ENCODE measurements at regions not wholly inside any gene's neighbourhood (a gene's known extent, or its start where the extent isn't known, plus 50 kb on each side); places are given as distances from the start of the nearest gene placed in this dataset.
"Not testable (repeated sequence)": the region's sequence is repeated elsewhere in the genome, so short reads cannot be mapped to it uniquely, and the experiment has no call there.

DNA sequence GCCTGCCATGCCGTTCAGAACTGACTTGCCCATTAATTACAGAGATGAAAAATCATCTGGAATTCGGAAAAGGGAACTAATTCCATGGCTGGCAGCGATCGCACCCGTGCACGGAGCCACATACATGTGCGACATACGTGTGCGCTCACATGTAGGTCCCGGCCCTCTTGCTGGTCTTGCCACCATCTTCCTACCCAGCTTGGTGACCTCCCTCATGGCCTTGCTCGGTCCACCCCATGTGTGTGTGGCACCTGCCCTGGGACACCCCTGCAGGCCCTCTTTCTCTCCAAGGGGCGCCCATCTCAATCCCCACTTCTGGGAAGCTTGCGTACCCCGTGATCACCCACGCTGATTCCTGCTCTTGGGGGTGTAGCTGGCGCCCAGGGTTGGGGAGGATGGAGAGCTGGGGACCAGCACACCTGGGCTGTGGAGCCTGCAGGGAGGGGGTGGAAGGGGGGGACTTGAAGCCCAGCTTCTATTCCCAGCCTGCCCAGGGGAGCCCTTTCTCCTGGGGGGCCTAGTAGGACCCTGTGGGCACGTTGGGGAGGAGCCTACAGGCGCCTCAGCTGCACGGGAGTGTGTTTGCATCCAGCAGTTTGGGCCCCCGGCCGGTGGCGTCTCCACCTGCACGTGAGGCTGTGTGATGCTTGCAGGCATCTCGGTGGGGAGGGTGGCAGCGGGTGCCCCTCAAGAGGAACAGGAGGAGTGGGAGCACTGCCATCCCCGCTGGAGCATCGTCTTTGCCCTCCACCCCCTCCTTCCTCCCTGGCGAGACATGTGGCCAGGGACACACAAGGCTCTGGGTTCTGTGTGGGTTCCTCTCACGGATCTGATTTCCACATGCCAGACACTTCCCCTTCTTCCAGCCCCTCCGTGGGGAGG is 112.6 kb downstream of the CRLF3 start:
- DNase-seq = not testable (repeated sequence)

DNA sequence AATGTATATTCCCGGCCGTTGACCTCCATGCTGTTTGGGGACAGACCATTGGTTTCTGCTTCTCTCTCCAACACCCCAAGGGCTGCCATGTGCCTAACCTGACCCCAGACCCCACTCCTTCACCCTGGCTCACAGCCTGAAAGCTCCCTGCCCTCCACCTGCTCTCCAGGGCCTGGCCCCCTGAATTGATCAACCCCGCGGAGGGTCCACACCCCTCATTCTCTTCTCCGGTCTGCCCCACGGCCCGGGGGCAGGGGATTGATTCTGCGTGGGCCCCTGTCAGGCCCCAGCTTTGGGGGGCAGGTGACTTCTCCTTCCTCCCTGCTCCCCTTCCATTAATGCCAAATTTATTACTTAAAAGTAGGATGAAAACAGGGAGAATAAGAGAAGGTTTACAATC is 113.3 kb downstream of the CRLF3 start:
- not testable (repeated sequence) for DNase-seq

DNA sequence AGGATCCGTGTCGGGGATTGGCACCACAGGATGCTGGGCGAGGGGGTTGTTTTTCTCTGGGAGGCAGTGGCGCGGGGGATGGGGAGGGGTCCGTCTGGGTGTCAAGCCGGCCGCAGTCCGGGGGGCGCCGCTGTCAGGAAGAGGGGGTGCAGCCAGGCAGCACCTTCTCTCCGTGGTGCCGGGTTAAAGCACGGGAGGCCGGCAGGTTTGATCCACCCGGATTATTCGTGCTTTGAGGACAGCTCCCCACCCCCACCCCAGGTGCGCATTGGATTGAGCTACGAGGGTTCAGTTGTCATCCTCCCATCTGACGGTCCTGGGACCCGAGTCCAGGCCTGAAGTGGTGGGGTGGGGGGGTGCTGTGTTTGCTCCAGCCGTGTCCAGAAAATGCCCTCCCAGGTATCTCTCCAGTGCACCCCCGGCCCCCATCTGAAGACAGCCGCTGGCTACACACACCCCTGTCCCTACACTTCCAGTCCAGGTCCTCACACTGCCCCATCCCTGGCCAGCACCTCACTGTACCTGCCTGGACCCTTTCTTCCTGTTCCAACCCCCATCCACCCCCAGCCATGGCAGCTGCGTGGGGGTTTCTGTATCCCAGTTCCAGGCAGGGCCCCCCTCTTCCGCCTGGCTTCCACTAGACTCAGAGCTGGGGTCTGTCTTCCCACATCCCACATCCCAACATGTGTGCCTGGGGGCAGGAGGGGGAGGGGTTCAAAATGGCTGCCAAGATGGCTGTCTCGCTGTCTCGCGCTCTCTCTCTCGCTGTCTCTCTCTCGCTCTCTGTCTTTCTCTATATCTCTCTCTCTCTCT is 114.0 kb downstream of the CRLF3 start:
- DNase-seq = not testable (repeated sequence)

DNA sequence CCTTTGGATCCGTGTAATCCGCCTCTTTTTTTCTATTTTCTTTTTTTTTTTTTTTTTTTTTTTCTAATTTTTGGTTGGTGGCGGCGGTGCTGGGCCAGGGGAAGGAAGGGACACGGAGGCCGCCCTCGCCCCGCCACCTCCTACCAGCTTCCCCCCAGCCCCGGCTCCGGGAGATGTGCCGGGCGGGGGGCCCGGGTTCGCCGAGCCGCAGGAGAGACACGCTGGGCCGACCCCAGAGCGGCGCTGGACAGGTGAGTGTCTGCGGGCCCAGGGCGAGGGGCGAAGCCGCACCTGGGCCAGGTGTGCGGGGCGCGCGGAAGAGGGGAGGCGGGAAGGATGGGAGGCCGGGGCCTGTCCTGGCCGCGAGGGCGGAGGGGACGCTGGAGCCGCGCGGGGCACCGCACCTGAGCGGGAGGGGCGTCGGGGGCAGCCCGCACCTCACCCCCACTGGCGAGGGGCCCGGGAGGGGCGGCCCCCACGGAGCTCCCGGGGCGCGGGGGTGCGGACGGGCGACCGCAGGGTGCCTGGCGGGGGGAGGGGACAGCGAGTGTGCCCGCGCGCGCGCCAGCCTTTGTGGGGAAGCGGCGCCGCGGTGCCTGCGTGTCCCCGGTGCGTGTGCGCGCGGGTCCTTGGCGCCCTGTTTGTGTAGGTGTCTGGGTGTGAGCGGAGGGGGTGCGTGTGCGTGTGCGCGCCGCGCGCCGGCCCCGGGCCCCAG is 114.8 kb downstream of the CRLF3 start:
- DNase-seq = not testable (repeated sequence)

DNA sequence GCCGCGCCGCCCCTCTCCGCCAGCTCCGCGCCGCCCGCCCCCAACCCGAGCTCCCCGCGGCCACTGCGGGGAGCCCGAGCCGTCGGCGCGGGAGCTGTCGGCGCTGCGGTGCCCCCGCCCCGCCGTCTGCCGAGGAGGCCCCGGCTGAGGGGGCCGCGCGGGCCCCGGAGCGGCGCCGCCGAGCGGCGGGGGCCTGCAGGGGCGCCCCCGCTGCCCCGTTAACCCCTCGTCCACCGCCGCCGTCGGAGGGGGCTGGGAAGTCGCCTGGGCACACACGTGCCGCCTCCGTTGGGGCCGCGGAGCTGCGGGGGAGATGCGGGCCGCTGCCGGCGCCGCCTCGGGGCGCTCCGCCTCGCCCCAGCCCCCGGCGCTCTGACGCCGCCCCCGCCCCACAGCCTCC is 115.4 kb downstream of the CRLF3 start:
- DNase-seq = not testable (repeated sequence)

DNA sequence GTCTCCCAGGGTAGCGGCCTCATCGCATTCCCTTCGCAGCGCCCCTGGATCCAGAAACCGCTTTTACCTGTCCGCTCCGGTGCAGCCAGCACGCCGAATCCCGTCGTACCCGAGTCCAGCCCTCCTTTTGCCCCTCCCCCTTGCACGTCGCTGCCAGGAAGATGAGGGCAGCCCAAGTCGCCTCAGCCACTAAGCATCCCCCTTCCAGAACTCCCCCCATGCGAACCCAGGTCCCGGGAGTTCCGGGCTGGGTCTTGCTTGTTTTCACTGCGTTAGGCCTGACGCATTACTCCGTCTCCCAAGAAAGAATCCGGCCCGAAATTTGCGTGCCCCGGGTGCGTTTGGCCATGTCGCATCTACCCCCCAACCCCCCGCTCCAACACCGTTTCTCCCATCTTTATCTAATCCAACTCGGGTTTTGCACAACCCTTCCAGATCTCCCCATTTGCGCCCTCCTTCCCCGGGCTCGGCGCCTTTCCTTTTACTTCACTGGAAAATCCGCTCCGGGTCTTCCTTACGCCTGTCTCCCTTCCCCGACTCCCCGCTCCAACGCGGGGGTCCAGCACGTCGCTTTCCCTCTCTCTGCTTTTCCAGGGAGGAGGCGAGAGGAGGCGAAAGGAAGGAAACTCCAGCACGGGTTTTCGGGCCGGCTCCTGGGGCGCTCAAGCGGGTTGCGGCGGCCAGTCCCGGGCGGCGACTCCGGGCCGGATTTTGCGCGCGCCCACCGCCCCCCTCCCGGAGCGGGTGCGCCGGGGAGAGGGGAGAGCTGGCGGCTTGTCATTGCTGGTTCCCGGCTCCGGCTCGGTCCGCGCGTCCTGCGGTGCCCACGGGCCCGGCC is 116.0 kb downstream of the CRLF3 start:
- peak; percentile 28 for DNase-seq

DNA sequence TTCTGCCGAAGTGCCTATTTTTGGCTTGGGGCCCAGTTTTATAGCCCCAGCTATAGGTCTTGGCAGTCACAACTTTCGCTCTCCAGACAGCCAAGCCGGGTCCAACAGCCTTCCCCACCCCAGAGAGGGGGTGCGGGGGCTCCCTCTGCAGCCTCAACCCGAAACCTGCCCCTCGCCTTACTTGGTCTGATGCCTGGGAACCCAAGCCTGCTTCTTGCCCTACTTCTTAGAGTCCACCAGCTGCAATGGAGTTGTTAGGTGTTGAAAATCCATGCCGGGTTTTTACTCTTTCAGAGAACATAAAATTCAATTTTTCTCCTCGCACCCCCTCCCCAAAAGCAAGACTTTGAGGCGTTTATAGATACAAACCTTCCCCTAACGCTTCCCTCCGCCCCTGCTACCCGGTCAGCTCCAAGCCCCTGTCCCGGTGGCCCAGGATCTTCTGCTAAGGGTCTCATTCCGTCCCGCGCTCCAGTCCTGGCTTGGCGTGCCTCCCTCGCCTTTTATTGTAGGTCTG is 116.7 kb downstream of the CRLF3 start:
- DNase-seq = not testable (repeated sequence)

DNA sequence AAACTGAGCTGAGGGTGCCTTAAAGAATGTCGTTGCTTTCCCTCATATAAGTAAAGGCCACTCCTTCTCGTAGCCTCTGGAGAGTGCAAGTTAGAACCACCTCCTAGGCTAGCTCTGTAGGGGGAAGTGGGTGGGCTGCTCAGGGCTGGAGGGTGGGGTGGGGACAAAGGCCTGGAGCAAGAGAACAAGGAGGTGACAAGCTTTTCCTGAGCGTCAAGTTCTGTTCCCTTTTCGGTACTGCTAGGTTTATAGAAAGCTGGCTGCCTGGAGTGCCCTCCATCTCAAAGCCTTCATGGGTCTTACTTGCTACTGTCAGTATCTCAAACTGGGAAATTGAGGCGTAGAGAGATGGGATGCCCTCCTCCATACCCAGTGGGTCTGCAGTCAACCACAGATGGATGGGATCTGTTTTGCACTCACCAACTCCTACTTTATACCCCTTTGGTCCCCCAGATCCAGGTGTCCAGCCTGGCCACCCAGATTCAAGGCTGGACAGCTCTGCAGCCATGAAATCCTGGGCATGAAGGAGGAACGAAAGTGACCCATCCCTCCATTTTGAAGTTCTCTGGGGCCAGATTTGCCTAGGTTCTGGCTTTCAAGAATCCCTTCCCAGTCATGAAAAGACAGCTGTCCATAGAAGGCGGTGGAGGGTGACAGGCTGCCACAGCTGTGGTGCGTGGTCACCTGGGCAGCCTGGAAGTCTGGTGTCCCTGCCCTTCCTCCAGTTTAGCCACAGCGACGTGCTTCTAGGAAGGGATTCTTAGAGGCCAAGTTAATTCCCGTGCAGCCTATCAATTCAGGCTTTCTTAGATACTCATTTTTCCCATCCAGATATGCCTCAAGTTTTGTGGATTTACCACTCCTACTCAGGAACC is 117.8 kb downstream of the CRLF3 start:
- DNase-seq = not testable (repeated sequence)

DNA sequence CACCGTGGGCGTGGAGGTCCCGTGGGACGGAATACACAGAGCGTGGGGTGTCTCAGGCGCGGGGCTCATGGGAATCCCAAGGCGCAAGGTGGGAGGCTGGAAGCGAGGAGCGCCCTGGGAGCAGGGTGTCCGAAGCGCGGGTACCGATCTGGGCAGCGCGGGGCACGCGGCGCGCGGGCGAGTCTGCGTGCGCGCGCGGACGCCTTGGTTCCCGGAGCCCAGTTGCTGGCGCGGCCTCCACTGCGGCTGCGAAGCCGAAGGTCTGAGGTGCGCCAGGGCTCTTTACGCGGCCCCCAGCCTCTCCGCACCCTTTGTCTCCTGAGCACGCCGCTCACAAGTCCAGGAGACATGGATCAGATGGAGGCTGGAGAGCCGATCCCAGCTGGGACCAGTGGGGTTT is 118.5 kb downstream of the CRLF3 start:
- not testable (repeated sequence) for DNase-seq

DNA sequence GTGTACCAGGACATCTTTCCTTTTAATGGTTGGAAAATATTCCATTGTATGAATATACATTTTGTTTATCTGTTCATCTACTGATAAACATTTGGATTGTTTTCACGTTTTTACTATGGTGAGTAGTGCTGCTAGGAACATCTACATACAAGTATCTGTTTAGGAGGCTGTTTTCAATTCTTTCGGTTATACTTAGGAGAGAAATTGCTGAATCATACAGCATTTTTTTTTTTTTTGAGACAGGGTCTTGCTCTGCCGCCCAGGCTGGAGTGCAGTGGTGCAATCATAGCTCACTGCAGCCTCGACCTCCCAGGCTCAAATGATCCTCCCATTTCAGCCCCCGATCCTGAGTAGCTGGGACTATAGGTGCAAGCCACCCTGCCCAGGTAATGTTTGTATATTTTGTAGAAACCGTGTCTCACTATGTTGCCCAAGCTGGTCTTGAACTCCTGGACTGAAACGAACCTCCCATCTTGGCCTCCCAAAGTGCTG is 122.9 kb downstream of the CRLF3 start:
- DNase-seq = no peak

DNA sequence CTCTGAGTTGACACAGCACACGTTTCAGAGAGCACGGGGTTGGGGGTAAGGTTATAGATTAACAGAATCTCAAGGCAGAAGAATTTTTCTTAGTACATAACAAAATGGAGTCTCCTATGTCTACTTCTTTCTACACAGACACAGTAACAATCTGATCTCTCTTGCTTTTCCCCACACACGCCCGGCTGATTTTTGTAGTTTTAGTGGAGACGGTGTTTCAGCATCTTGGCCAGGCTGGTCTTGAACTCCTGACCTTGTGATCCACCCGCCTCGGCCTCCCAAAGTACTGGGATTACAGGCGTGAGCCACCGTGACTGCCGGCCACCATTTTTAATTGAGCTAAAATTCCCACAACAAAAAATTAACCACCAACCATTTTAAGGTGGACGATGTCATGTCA is 123.7 kb downstream of the CRLF3 start:
- not testable (repeated sequence) for DNase-seq

DNA sequence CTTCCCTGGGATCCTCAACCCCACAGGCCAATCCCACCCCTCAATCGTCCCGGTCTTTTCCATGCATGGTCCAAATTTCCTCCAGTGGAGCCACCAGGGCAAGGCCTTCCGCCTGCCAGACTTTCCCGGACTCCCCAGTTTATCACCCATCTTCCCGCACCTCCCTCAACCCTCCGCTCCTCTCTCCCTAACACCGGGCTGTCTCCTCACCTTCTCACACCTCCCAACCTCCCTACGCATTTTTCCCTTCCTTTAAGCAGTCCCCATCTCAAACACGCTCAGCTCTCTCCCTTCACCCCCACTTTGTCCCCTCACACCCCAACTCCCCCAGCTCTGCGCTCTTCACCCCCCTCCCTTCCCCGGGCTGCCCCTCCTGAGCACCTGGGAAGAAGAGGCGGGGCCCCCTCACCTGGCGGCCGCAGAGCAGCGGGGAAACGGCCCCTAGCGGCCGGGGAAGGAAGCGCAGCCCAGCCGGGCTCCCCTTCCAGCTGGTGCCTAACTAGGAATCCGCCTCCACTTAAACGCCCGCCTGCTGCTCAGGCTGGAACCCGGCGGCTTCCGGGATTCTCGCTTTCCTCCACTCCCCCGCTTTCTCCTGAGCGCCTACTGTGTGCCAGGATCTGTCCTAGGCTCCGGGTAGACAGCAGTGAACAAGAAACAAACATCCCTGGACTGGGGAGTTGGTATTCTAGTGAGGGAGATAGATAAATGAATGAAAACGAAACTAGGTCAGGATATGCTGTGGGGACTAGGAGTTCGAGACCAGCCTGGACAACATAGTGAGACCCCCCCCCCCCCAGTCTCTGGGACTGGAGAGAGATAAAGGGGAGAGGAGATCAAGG is 126.7 kb downstream of the CRLF3 start:
- not testable (repeated sequence) for DNase-seq

DNA sequence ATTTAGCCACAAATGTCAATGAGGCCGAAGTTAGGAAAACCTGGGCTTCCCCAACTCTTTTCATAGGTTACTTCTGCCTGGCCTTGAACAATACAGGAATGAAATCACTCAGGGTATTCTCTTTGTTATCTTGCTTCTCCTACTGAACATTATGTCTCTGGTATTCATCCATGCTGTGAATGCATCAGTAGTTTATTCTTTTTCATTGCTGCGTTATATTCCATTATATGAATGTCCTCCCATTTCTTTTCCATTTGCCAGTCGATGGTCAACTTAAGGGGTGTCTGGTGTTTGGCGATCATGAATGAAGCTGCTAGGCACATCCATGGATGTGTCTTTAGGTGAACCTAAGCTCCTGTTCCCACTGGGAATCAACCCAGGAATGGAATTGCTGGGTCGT is 128.3 kb downstream of the CRLF3 start:
- no peak for DNase-seq

DNA sequence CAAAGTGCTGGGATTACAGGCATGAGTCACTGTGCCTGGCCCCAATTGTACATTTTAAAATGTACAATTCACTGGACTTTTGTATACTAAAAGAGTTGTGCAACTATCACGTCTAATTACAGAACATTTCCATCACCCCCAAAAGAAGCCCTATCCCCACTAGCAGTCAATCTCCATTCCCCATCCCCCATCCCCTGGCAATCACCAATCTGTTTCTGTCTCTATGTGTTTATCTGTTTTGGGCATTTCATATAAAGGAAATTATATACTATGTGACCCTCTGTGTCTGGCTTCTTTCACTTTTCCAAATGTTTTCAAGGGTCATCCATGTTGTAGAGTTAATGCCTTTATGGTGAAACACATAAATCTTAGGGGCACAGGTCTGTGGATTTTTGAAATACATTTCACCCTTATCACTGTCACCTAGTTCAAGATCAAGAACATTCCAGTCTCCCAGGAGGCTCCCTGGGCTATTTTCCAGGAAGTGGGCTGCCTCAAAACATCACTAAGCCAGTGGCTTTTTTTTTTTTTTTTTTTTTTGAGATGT is 129.2 kb downstream of the CRLF3 start:
- DNase-seq = not testable (repeated sequence)

DNA sequence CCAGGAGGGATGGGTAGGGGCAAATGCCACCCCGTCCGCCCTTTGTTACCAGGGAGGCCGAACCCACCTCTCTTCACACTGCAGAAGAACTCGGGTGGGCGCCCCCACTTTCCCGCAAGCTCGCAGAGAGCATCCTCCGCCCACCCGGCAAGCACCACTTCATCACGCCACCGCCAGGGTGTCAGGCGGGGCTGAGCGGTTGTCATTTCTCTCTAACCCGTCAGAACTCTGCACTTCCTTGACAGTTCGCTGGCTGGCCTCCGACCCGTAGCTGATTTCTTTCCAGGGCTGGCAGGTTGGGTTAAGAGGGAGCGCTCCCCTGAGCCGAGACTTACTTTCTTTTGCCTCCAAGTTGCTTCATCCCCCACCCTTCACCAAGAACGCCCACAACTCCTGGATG is 130.7 kb downstream of the CRLF3 start:
- not testable (repeated sequence) for DNase-seq

DNA sequence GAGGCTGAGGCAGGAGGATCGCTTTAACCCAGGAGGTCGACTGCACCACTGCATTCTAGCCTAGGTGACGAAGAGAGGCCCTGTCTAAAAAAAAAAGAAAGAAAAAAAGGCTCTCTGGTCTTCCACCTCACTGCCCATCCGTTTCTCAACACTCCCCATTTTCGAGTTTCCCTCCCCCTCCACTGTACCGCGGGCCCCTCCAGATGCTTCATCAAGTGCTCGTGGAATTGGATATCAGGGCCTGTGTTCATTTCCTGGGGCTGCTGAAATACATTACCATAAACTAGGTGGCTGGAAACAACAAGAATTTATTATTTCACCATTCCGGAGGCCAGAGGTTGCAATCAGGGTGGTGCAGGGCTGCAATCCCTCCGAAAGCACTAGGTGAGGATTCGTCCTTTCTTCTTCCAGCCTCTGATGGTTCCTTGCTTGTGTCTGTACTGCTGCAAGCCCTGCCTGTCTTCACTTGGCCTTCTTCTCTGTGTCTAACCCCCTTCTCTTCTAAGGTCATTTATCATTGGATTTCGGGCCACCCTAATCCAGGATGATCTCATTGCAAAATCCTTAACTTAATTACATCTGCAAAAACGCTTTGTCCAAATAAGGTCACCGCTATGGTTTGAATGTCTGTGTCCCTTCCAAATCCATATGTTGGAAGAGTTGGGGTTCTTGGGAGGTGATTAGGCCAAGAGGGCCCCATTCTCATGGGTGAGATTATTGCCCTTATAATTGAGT is 135.1 kb downstream of the CRLF3 start:
- not testable (repeated sequence) for DNase-seq

DNA sequence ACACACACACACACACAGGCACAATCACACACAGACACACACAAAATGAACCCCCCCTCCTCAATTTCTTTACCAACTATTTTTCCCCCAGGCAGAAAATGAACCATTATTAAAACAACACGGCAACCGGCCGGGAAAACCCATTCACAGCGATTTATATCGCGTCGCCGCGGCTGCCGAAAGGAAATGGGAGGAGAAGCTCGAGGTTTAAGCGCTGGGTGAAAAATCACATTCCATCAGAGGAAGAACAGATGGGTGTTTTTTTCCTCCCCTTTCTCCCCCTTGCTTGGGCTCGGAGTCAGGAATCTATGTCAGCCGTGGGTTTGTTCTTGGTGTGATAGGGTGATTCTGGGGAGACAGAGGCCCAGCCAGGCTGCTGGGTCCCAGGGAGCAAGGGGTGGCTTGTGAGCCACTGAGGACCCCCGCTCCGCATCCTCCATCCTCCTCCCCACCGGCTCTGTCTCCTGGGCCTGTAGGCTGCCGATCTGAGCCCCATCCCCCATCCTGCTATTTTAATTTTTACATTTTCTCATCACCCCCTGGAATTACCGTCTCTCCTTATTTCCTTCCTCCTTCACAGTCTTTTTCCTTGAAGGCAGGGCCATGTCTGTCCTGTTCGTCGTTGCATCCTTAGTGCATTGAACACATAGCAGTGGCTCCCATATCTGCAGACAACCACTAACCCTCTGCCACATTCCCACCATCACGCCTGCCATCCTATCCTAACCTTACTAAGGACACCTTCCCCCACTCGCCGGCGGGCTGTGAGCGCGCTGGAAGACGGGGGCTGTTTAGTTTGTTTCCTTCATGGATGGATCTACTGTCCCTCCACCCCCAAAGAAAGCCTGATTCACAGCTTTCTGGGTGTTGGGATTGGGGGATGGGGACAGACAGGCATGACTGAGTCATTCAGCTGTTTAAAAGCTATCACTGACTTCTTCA is 137.7 kb downstream of the CRLF3 start:
- DNase-seq = not testable (repeated sequence)

DNA sequence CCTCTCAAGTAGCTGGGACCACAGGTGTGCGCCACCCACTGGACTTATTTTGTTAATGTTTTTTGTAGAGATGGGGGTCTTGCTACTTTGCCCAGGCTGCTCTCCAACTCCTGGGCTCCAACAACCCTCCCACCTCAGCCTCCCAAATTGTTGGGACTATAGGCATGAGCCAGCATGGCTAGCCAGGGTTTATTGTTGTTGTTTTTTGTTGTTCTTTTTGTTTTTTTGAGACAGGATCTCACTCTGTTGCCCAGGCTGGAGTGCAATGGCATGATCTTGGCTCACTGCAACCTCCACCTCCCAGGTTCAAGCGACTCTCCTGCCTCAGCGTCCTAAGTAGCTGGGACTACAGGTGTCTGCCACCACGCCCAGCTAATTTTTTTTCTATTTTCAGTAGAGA is 142.2 kb downstream of the CRLF3 start:
- not testable (repeated sequence) for DNase-seq

All from GF-D8 (cell line).